ENCODE measurements at regions not wholly inside any gene's neighbourhood (a gene's known extent, or its start where the extent isn't known, plus 50 kb on each side); places are given as distances from the start of the nearest gene placed in this dataset.

DNA sequence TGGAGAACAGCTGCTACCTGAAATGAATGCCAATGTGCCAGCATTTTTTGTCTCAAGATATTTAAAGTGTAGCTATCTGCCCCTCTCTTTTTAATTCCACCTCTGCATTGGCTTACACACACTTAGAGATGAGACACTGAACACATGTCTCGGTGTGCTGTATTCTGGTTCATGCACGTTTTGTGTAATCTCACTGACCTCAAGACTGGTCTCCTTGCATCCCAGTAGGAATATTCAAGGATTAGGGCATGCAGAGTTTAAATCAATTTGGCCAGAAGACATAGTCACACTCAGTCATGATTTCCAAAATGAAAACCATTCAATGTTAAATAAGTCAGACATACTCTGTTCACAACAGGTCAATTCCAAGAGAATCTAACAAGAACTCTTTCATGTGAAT is 561.8 kb upstream of the TUSC1 start:
- Histone ChIP-seq H3K36me3 (no peaks in the 10 kb centered on the region), H3K4me3 (no peak overlapping the region), H3K4me1 (no peaks in the 10 kb centered on the region), H3K9me3 (no peaks in the 10 kb centered on the region), H3K27me3 (no peaks in the 10 kb centered on the region), H3K27ac (no peak overlapping the region)
- intact Hi-C loops (cut with DNase I; ENCODE audit: low total_unique reads), result no loop called here
- no peak for TF ChIP-seq POLR2A (IDR thresholded peaks at IDR 0.05)
- TF ChIP-seq CTCF (IDR thresholded peaks at IDR 0.05), result no peak
- DNase-seq, result no peak

DNA sequence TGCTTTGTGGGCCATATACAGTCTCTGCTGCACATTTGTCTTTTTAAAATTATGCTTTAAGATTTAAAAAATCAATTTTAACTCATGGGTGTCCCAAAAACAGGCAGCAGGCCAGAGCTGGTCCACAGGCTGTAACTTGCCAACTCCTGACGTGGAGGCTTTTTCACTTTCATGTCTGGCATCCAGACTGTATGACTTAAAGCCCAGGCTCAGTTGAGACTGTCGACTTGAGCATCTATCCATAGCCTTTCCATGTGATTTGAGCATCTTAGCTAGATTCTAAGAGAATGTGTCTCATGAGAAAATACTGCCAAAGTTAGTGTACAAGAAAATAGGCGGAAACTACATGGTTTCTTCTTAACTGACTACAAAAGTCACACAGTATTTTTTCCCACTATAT is 559.0 kb upstream of the TUSC1 start:
- Histone ChIP-seq H3K27ac (no peak overlapping the region), H3K4me3 (no peak overlapping the region), H3K4me1 (no peaks in the 10 kb centered on the region), H3K36me3 (no peaks in the 10 kb centered on the region), H3K9me3 (no peaks in the 10 kb centered on the region), H3K27me3 (no peaks in the 10 kb centered on the region)
- intact Hi-C loops (cut with DNase I; ENCODE audit: low total_unique reads), result no loop called here
- TF ChIP-seq CTCF (IDR thresholded peaks at IDR 0.05), result no peak
- no peak for TF ChIP-seq POLR2A (IDR thresholded peaks at IDR 0.05)
- no peak for DNase-seq

GRCh38 chr9:26234865-26235264 is 556.6 kb upstream of the TUSC1 start:
- intact Hi-C loops (cut with DNase I; ENCODE audit: low total_unique reads), result no loop called here
- H3K36me3 ChIP-seq, result no peaks in the 10 kb centered on the region
- no peak for DNase-seq
- no peak overlapping the region for H3K27ac ChIP-seq
- TF ChIP-seq POLR2A (IDR thresholded peaks at IDR 0.05) (no peak), CTCF (IDR thresholded peaks at IDR 0.05) (no peak)
- no peaks in the 10 kb centered on the region for H3K27me3 ChIP-seq
- no peaks in the 10 kb centered on the region for H3K4me1 ChIP-seq
- H3K9me3 ChIP-seq, result no peaks in the 10 kb centered on the region
- no peak overlapping the region for H3K4me3 ChIP-seq

GRCh38 chr9:26231391-26231790 is 553.1 kb upstream of the TUSC1 start:
- no peak for DNase-seq
- Histone ChIP-seq H3K27ac (no peak overlapping the region), H3K36me3 (no peaks in the 10 kb centered on the region), H3K4me3 (no peak overlapping the region), H3K9me3 (no peaks in the 10 kb centered on the region), H3K27me3 (no peaks in the 10 kb centered on the region), H3K4me1 (no peaks in the 10 kb centered on the region)
- intact Hi-C loops (cut with DNase I; ENCODE audit: low total_unique reads), result no loop called here
- no peak for TF ChIP-seq CTCF (IDR thresholded peaks at IDR 0.05)
- TF ChIP-seq POLR2A (IDR thresholded peaks at IDR 0.05), result no peak

DNA sequence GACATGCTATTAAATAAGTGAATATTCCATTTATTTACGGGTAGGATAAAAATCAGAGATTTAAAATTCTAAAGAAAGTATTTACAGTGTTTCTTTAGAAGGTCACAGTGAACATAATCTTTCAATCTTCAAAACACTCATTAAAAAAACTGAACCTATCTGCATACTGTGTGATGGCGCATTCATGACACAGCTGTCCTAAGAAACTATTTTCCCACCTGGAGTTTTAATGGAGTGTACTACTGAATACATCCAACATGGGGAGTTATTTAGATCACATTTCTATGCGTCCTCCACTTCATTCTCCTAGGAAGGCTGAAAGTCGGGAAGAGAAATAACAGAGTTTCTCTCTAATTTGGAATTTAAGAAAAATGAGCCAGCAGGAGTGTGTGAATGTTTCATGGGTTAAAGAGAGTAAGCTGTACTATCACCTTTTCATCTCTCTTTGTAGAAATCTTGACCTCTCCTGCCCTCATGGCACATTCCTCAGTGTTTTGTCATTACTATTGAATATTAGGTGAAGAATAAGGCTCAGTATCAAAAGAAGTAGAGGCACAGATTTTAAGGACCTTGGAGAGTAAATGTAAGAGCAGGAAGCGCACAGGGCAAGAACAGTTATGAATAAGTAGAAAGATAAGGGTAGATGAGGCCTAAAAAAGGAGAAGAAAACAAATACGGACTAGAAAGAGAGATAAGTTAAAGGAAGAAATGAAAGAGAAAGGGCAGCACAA is 551.2 kb upstream of the TUSC1 start:
- Histone ChIP-seq H3K4me3 (no peak overlapping the region), H3K9me3 (no peaks in the 10 kb centered on the region), H3K27me3 (no peaks in the 10 kb centered on the region), H3K36me3 (no peaks in the 10 kb centered on the region), H3K4me1 (no peaks in the 10 kb centered on the region), H3K27ac (no peak overlapping the region)
- no peak for TF ChIP-seq POLR2A (IDR thresholded peaks at IDR 0.05)
- intact Hi-C loops (cut with DNase I; ENCODE audit: low total_unique reads), result no loop called here
- DNase-seq, result no peak

DNA sequence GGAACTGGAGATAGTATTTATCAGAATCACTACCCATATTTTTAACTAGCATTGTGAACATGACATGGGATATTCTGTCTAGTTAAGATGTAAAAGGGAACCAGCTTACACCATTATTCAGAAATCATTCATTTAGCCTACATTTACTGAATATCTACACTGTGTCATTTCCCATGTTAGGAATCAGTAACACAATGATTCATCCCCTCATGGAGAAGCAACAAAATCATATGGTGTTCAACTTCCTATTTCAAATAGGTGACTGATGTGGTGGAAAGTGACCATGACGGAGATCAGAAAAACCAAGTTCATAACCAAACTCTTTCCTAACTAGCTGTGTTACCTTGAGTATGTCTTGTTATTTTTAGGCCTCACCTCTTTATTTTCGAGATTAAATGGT is 550.0 kb upstream of the TUSC1 start:
- Histone ChIP-seq H3K4me3 (no peak overlapping the region), H3K36me3 (no peaks in the 10 kb centered on the region), H3K27me3 (no peaks in the 10 kb centered on the region), H3K9me3 (no peaks in the 10 kb centered on the region), H3K4me1 (no peaks in the 10 kb centered on the region), H3K27ac (no peak overlapping the region)
- DNase-seq, result no peak
- intact Hi-C loops (cut with DNase I; ENCODE audit: low total_unique reads), result no loop called here
- no peak for TF ChIP-seq CTCF (IDR thresholded peaks at IDR 0.05)
- TF ChIP-seq POLR2A (IDR thresholded peaks at IDR 0.05), result no peak
